ENCODE measurements at regions not wholly inside any gene's neighbourhood (a gene's known extent, or its start where the extent isn't known, plus 50 kb on each side); places are given as distances from the start of the nearest gene placed in this dataset.

- TF ChIP-seq CTCF (IDR thresholded peaks at IDR 0.05; ENCODE audit: low read depth, low read length) (no peak), POLR2A (IDR thresholded peaks at IDR 0.05; ENCODE audit: extremely low read depth, insufficient read length) (no peak), MAX (IDR thresholded peaks at IDR 0.05; ENCODE audit: low read depth, low read length) (no peak)
Measured at GRCh38 chr13:22256111-22256639, 585.3 kb downstream of the FGF9 start.
